ENCODE measurements at regions not wholly inside any gene's neighbourhood (a gene's known extent, or its start where the extent isn't known, plus 50 kb on each side); places are given as distances from the start of the nearest gene placed in this dataset.

GRCh38 chr3:73796382-73796781, 171.6 kb upstream of the PDZRN3 start:
- Histone ChIP-seq H3K4me2 (ENCODE audit: low read depth, low read length) (no peak overlapping the region), H3K27ac (ENCODE audit: low read length) (no peak overlapping the region), H4K20me1 (ENCODE audit: insufficient read depth, low read length) (no peaks in the 10 kb centered on the region), H3K9ac (ENCODE audit: low read length) (no peak overlapping the region), H3K4me3 (ENCODE audit: low read length) (no peak overlapping the region), H3K27me3 (replicated peaks; ENCODE audit: insufficient read depth, low read length) (no peaks in the 10 kb centered on the region), H3K79me2 (ENCODE audit: low read length) (no peaks in the 10 kb centered on the region), H3K9me3 (replicated peaks; ENCODE audit: insufficient read depth, low read length) (no peaks in the 10 kb centered on the region), H2AFZ (ENCODE audit: low read length) (no peak overlapping the region), H3F3A (ENCODE audit: insufficient read depth, low read length) (no peaks in the 10 kb centered on the region), H3K36me3 (replicated peaks; ENCODE audit: insufficient read depth, low read length) (no peaks in the 10 kb centered on the region), H3K9me2 (replicated peaks; ENCODE audit: insufficient read depth, low read length) (no peaks in the 10 kb centered on the region), H3K4me1 (ENCODE audit: low read length) (no peaks in the 10 kb centered on the region)
- TF ChIP-seq EZH2 (optimal IDR thresholded peaks at IDR 0.05; ENCODE audit: low read depth, low read length) (no peak), CTCF (IDR thresholded peaks at IDR 0.05; ENCODE audit: low read length) (no peak), EZH2phosphoT487 (IDR thresholded peaks at IDR 0.05; ENCODE audit: low read length) (no peak)
- no peak for DNase-seq

GRCh38 chr3:73791356-73791755, 166.6 kb upstream of the PDZRN3 start:
- Histone ChIP-seq H3K79me2 (ENCODE audit: low read length) (no peaks in the 10 kb centered on the region), H3K9ac (ENCODE audit: low read length) (no peak overlapping the region), H4K20me1 (ENCODE audit: insufficient read depth, low read length) (no peaks in the 10 kb centered on the region), H3K4me2 (ENCODE audit: low read depth, low read length) (no peak overlapping the region), H3K27ac (ENCODE audit: low read length) (no peak overlapping the region), H3F3A (ENCODE audit: insufficient read depth, low read length) (no peaks in the 10 kb centered on the region), H3K9me3 (replicated peaks; ENCODE audit: insufficient read depth, low read length) (no peaks in the 10 kb centered on the region), H3K4me3 (ENCODE audit: low read length) (no peak overlapping the region), H3K36me3 (replicated peaks; ENCODE audit: insufficient read depth, low read length) (no peaks in the 10 kb centered on the region), H3K4me1 (ENCODE audit: low read length) (no peaks in the 10 kb centered on the region), H3K9me2 (replicated peaks; ENCODE audit: insufficient read depth, low read length) (no peaks in the 10 kb centered on the region), H2AFZ (ENCODE audit: low read length) (no peak overlapping the region), H3K27me3 (replicated peaks; ENCODE audit: insufficient read depth, low read length) (no peaks in the 10 kb centered on the region)
- no peak for TF ChIP-seq CTCF (IDR thresholded peaks at IDR 0.05; ENCODE audit: low read length)
- TF ChIP-seq EZH2 (optimal IDR thresholded peaks at IDR 0.05; ENCODE audit: low read depth, low read length): no peak
- TF ChIP-seq EZH2phosphoT487 (IDR thresholded peaks at IDR 0.05; ENCODE audit: low read length): no peak
- no peak for DNase-seq

- Histone ChIP-seq H3K4me3 (ENCODE audit: low read length) (no peak overlapping the region), H3K9me2 (replicated peaks; ENCODE audit: insufficient read depth, low read length) (no peaks in the 10 kb centered on the region), H3K4me1 (ENCODE audit: low read length) (no peaks in the 10 kb centered on the region), H3K9ac (ENCODE audit: low read length) (no peak overlapping the region), H3K36me3 (replicated peaks; ENCODE audit: insufficient read depth, low read length) (no peaks in the 10 kb centered on the region), H3F3A (ENCODE audit: insufficient read depth, low read length) (no peaks in the 10 kb centered on the region), H3K9me3 (replicated peaks; ENCODE audit: insufficient read depth, low read length) (no peaks in the 10 kb centered on the region), H3K27me3 (replicated peaks; ENCODE audit: insufficient read depth, low read length) (no peaks in the 10 kb centered on the region), H3K27ac (ENCODE audit: low read length) (no peak overlapping the region), H3K4me2 (ENCODE audit: low read depth, low read length) (no peak overlapping the region), H3K79me2 (ENCODE audit: low read length) (no peaks in the 10 kb centered on the region), H4K20me1 (ENCODE audit: insufficient read depth, low read length) (no peaks in the 10 kb centered on the region), H2AFZ (ENCODE audit: low read length) (no peak overlapping the region)
- TF ChIP-seq CTCF (IDR thresholded peaks at IDR 0.05; ENCODE audit: low read length) (no peak), EZH2phosphoT487 (IDR thresholded peaks at IDR 0.05; ENCODE audit: low read length) (no peak), EZH2 (optimal IDR thresholded peaks at IDR 0.05; ENCODE audit: low read depth, low read length) (no peak)
- DNase-seq: no peak
Observed at GRCh38 chr3:73789825-73790444, 165.2 kb upstream of the PDZRN3 start.
